ENCODE measurements at regions not wholly inside any gene's neighbourhood (a gene's known extent, or its start where the extent isn't known, plus 50 kb on each side); places are given as distances from the start of the nearest gene placed in this dataset.

DNA sequence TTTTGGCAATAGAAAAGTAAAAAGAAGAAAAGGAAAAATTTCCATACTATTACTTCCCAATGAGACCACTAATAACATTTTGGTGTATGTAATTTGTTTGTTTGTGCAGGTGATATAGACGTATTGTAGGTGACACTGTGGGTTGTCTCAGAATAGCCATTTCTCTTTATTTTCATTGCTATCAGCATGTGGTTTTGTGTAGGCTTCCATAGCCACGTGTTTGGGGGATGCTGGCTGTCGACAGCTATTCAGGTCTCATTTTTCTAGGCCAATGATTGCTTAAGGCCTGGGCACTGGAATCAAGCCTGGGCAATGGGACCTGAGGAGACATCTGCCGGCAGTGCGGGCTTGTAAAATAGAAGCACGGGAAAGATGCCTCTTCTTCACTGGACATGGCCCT lies 71.0 kb upstream of the KCTD1 start:
- peaks cover 2 to 31% (median 20%) of the 10 kb centered on the region in 5 donors for H3K27me3 Mint-ChIP-seq
- Histone ChIP-seq H3K9me3 (ENCODE audit: control insufficient read depth in 2 of 3, low read length in 3 of 3) (peaks cover 0 to under 1% (median 0%) of the 10 kb centered on the region in 3 experiments), H3K4me1 (ENCODE audit: control insufficient read depth in 2 of 2, insufficient read depth in 2 of 2, low read length in 2 of 2) (no peaks in the 10 kb centered on the region), H3K4me3 (ENCODE audit: low read length) (no peak overlapping the region), H3K27me3 (ENCODE audit: control insufficient read depth in 2 of 2, insufficient read depth in 2 of 2, low read length in 2 of 2) (no peaks in the 10 kb centered on the region), H3K36me3 (ENCODE audit: control insufficient read depth in 2 of 3, insufficient read depth in 3 of 3, low read length in 3 of 3) (no peaks in the 10 kb centered on the region), H3K27ac (ENCODE audit: low read depth, low read length) (no peak overlapping the region)
- DNase-seq: no peak
- ATAC-seq: no peak
- no peak overlapping the region for H3K27ac Mint-ChIP-seq
- POLR2A ChIA-PET: no interaction called here
- H3K9me3 Mint-ChIP-seq: peaks cover 4 to 23% (median 10%) of the 10 kb centered on the region in 11 donors
- no peak overlapping the region for H3K4me3 Mint-ChIP-seq
- peaks cover 0 to 8% (median 5%) of the 10 kb centered on the region in 5 donors for H3K36me3 Mint-ChIP-seq
- no peaks in the 10 kb centered on the region for H3K4me1 Mint-ChIP-seq
- CTCF ChIA-PET: no interaction called here
- intact Hi-C loops (cut with micrococcal nuclease): no loop called here

DNA sequence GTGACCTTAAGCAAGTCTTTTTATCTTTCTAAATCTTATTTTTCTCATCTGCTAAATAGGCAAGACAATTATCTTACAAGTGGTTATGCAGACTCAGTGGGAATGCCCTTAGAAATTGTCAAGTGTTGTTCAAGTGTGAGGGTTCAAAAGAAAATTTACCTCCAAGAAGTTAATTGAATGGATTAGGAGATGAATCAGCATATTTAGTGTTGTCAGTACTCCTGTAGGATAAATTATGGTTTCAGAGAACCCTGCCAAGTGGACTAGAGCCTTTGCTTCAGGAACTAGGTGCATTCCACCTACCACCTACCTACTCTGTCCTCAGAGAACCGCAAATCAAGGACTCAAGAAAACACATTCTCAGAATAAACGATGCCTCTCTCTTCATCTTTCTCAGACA lies 69.8 kb upstream of the KCTD1 start:
- Mint-ChIP-seq H3K36me3 (peaks cover 0 to 5% (median 0%) of the 10 kb centered on the region in 5 donors), H3K4me1 (no peaks in the 10 kb centered on the region), H3K27me3 (peaks cover 2 to 42% (median 19%) of the 10 kb centered on the region in 5 donors), H3K4me3 (no peak overlapping the region), H3K9me3 (peaks cover 0 to 13% (median 2%) of the 10 kb centered on the region in 11 donors), H3K27ac (no peak overlapping the region)
- Histone ChIP-seq H3K27ac (ENCODE audit: low read depth, low read length) (no peak overlapping the region), H3K4me1 (ENCODE audit: control insufficient read depth in 2 of 2, insufficient read depth in 2 of 2, low read length in 2 of 2) (no peaks in the 10 kb centered on the region), H3K9me3 (ENCODE audit: control insufficient read depth in 2 of 3, low read length in 3 of 3) (no peaks in the 10 kb centered on the region), H3K36me3 (ENCODE audit: control insufficient read depth in 2 of 3, insufficient read depth in 3 of 3, low read length in 3 of 3) (no peaks in the 10 kb centered on the region), H3K4me3 (ENCODE audit: low read length) (no peak overlapping the region), H3K27me3 (ENCODE audit: control insufficient read depth in 2 of 2, insufficient read depth in 2 of 2, low read length in 2 of 2) (no peaks in the 10 kb centered on the region)
- CTCF ChIA-PET: no interaction called here
- ATAC-seq (no peak), DNase-seq (no peak)
- POLR2A ChIA-PET: no interaction called here
- intact Hi-C loops (cut with micrococcal nuclease): no loop called here

DNA sequence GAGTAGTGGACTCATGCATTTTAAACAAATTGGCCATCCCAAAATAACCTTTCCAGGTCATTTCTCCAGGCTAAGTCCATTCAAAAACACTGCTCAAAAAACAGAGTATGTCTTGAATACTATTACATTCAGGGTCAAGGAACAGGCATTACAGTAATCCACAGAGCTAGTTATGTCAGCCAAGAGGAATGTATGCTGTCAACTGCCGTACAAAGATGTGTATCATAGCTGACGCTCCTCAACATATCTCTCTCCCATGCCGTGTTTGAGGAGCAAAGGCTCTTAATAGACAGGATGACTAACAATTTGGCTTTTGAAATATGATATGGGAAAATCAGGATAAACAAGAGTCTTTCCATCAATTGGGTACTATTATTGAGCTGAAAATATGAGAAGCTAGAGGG lies 68.8 kb upstream of the KCTD1 start:
- no peak overlapping the region for H3K27ac Mint-ChIP-seq
- no peaks in the 10 kb centered on the region for H3K36me3 ChIP-seq (ENCODE audit: control insufficient read depth in 2 of 3, insufficient read depth in 3 of 3, low read length in 3 of 3)

DNA sequence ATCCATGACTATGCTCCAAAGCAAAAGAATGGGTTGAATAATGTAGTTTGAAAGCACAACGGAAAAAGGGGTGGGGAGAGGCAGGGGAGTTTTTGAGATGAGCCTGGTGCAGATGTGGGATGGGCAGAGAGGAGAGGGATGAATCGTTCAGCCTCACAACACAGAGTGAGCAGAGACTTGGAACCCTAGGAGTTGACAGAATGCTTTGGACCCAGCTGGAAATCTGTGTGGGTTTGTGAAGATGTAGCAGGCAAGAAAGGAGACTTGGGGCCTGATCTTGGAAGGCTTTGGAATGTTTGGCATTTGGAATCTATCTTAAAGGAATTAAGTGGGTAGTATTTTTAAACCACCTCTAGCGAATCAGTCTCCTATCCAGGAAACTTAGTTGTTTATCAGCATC lies 66.0 kb upstream of the KCTD1 start:
- H3K9me3 ChIP-seq (ENCODE audit: control insufficient read depth in 2 of 3, low read length in 3 of 3): no peaks in the 10 kb centered on the region
- no peaks in the 10 kb centered on the region for H3K36me3 ChIP-seq (ENCODE audit: control insufficient read depth in 2 of 3, insufficient read depth in 3 of 3, low read length in 3 of 3)
- no peak overlapping the region for H3K27ac Mint-ChIP-seq
- POLR2A ChIA-PET: no interaction called here
- H3K4me1 ChIP-seq (ENCODE audit: control insufficient read depth in 2 of 2, insufficient read depth in 2 of 2, low read length in 2 of 2): no peaks in the 10 kb centered on the region
- CTCF ChIA-PET: no interaction called here
- no peak overlapping the region for H3K4me3 ChIP-seq (ENCODE audit: low read length)
- H3K4me1 Mint-ChIP-seq: no peaks in the 10 kb centered on the region
- DNase-seq: no peak
- no peaks in the 10 kb centered on the region for H3K27me3 ChIP-seq (ENCODE audit: control insufficient read depth in 2 of 2, insufficient read depth in 2 of 2, low read length in 2 of 2)
- H3K4me3 Mint-ChIP-seq: no peak overlapping the region
- no peak for ATAC-seq
- intact Hi-C loops (cut with micrococcal nuclease): no loop called here
- H3K27me3 Mint-ChIP-seq: peaks cover 5 to 33% (median 11%) of the 10 kb centered on the region in 5 donors
- H3K27ac ChIP-seq (ENCODE audit: low read depth, low read length): no peak overlapping the region
- peaks cover 0 to 5% (median 0%) of the 10 kb centered on the region in 5 donors for H3K36me3 Mint-ChIP-seq
- peaks cover 0 to 4% (median 0%) of the 10 kb centered on the region in 11 donors for H3K9me3 Mint-ChIP-seq

More for the DNA sequence above, 68.8 kb upstream of the KCTD1 start:
- Mint-ChIP-seq H3K4me3 (no peak overlapping the region), H3K27me3 (peaks cover 2 to 38% (median 15%) of the 10 kb centered on the region in 5 donors), H3K4me1 (no peaks in the 10 kb centered on the region), H3K9me3 (peaks cover 0 to 4% (median 0%) of the 10 kb centered on the region in 11 donors), H3K36me3 (peaks cover 0 to 5% (median 0%) of the 10 kb centered on the region in 5 donors)
- no peaks in the 10 kb centered on the region for H3K4me1 ChIP-seq (ENCODE audit: control insufficient read depth in 2 of 2, insufficient read depth in 2 of 2, low read length in 2 of 2)
- ATAC-seq (no peak), DNase-seq (no peak)
- POLR2A ChIA-PET: no interaction called here
- H3K27ac ChIP-seq (ENCODE audit: low read depth, low read length): no peak overlapping the region
- CTCF ChIA-PET: no interaction called here
- no peaks in the 10 kb centered on the region for H3K27me3 ChIP-seq (ENCODE audit: control insufficient read depth in 2 of 2, insufficient read depth in 2 of 2, low read length in 2 of 2)
- intact Hi-C loops (cut with micrococcal nuclease): no loop called here
- H3K4me3 ChIP-seq (ENCODE audit: low read length): no peak overlapping the region
- no peaks in the 10 kb centered on the region for H3K9me3 ChIP-seq (ENCODE audit: control insufficient read depth in 2 of 3, low read length in 3 of 3)

Data from naive thymus-derived CD4-positive, alpha-beta T cell (primary cell).